ENCODE measurements at regions not wholly inside any gene's neighbourhood (a gene's known extent, or its start where the extent isn't known, plus 50 kb on each side); places are given as distances from the start of the nearest gene placed in this dataset.

GRCh38 chr2:15869871-15870270 lies 70.5 kb upstream of the MYCN start:
- no peak for TF ChIP-seq CTCF (IDR thresholded peaks at IDR 0.05 in 8 of 11, conservative IDR thresholded peaks at IDR 0.05 in 3 of 11)
- no peak for TF ChIP-seq POLR2A (IDR thresholded peaks at IDR 0.05)
- TF ChIP-seq POLR2AphosphoS5 (IDR thresholded peaks at IDR 0.05): no peak
- Histone ChIP-seq H3K27ac (no peak overlapping the region), H3K9me3 (peaks cover 0 to 18% (median 2%) of the 10 kb centered on the region in 8 donors), H3K27me3 (replicated peaks in 1 of 7) (no peaks in the 10 kb centered on the region), H3K4me1 (no peaks in the 10 kb centered on the region), H3K4me3 (no peak overlapping the region), H3K36me3 (no peaks in the 10 kb centered on the region)
- DNase-seq: no peak
- intact Hi-C loops (cut with DNase I; ENCODE audit: low total_unique reads): no loop called here
- WGBS, 5 donors: 90 to 97% (median 96%) methylated on average over 13 of the region's 13 CpGs

GRCh38 chr2:15870565-15870964 lies 69.8 kb upstream of the MYCN start:
- DNase-seq: no peak
- H3K9me3 ChIP-seq: peaks cover 0 to 18% (median 2%) of the 10 kb centered on the region in 8 donors
- 83 to 94% (median 93%) methylated on average over 5 of the region's 5 CpGs for WGBS, 5 donors
- H3K27ac ChIP-seq: no peak overlapping the region
- no peaks in the 10 kb centered on the region for H3K36me3 ChIP-seq
- no peaks in the 10 kb centered on the region for H3K27me3 ChIP-seq (replicated peaks in 1 of 7)
- no peaks in the 10 kb centered on the region for H3K4me1 ChIP-seq
- H3K4me3 ChIP-seq: no peak overlapping the region
- intact Hi-C loops (cut with DNase I; ENCODE audit: low total_unique reads): no loop called here
- no peak for TF ChIP-seq POLR2A (IDR thresholded peaks at IDR 0.05)
- no peak for TF ChIP-seq POLR2AphosphoS5 (IDR thresholded peaks at IDR 0.05)
- no peak for TF ChIP-seq CTCF (IDR thresholded peaks at IDR 0.05 in 8 of 11, conservative IDR thresholded peaks at IDR 0.05 in 3 of 11)

GRCh38 chr2:15871239-15871783 lies 69.0 kb upstream of the MYCN start:
- peaks cover 0 to 18% (median 2%) of the 10 kb centered on the region in 8 donors for H3K9me3 ChIP-seq
- no peak for DNase-seq

GRCh38 chr2:15872854-15873253 lies 67.5 kb upstream of the MYCN start:
- Histone ChIP-seq H3K9me3 (peaks cover 0 to 17% (median 4%) of the 10 kb centered on the region in 8 donors), H3K4me3 (no peak overlapping the region), H3K4me1 (no peaks in the 10 kb centered on the region), H3K27ac (no peak overlapping the region), H3K27me3 (replicated peaks in 1 of 7) (no peaks in the 10 kb centered on the region), H3K36me3 (no peaks in the 10 kb centered on the region)
- TF ChIP-seq CTCF (IDR thresholded peaks at IDR 0.05 in 8 of 11, conservative IDR thresholded peaks at IDR 0.05 in 3 of 11): no peak
- no peak for TF ChIP-seq POLR2AphosphoS5 (IDR thresholded peaks at IDR 0.05)
- TF ChIP-seq POLR2A (IDR thresholded peaks at IDR 0.05): no peak
- DNase-seq: no peak
- WGBS, 5 donors: 93 to 99% (median 94%) methylated on average over 6 of the region's 6 CpGs
- intact Hi-C loops (cut with DNase I; ENCODE audit: low total_unique reads): no loop called here

More at GRCh38 chr2:15871239-15871783, 69.0 kb upstream of the MYCN start:
- no peaks in the 10 kb centered on the region for H3K27me3 ChIP-seq (replicated peaks in 1 of 7)
- intact Hi-C loops (cut with DNase I; ENCODE audit: low total_unique reads): no loop called here
- no peak overlapping the region for H3K27ac ChIP-seq
- no peak overlapping the region for H3K4me3 ChIP-seq
- WGBS, 5 donors: 78 to 86% (median 82%) methylated on average over 3 of the region's 3 CpGs
- no peaks in the 10 kb centered on the region for H3K4me1 ChIP-seq
- no peaks in the 10 kb centered on the region for H3K36me3 ChIP-seq
- TF ChIP-seq POLR2A (IDR thresholded peaks at IDR 0.05): no peak
- no peak for TF ChIP-seq POLR2AphosphoS5 (IDR thresholded peaks at IDR 0.05)
- no peak for TF ChIP-seq CTCF (IDR thresholded peaks at IDR 0.05 in 8 of 11, conservative IDR thresholded peaks at IDR 0.05 in 3 of 11)

Measured in spleen (tissue), 11 donors.